MM.1S (cell line): ENCODE measurements at regions not wholly inside any gene's neighbourhood (a gene's known extent, or its start where the extent isn't known, plus 50 kb on each side); places are given as distances from the start of the nearest gene placed in this dataset.

Experiments
- CTCF ChIP-seq: fragments of 300-600 bp; sonication (generic); IDR thresholded peaks from 2 replicates; pipeline ENCODE4 v1.5.1; 2016; ENCODE audit warnings: antibody characterized with exemption, low read length, mixed read lengths
- EZH2 ChIP-seq: fragments of 300-600 bp; sonication (generic); optimal IDR thresholded peaks from 2 replicates; pipeline ENCODE3; 2017; ENCODE audit warnings: low read depth, mild to moderate bottlenecking, antibody characterized with exemption, low read length, mixed read lengths
- EZH2phosphoT487 ChIP-seq: fragments of 300-600 bp; sonication (generic); IDR thresholded peaks from 2 replicates; pipeline ENCODE4 v1.6.1; 2018; ENCODE audit warnings: antibody characterized with exemption, low read length

GRCh38 chr13:50449465-50449864 is 394.0 kb downstream of the DLEU7 start:
- TF ChIP-seq EZH2 (no peak), CTCF (no peak), EZH2phosphoT487 (no peak)
